ENCODE measurements at regions not wholly inside any gene's neighbourhood (a gene's known extent, or its start where the extent isn't known, plus 50 kb on each side); places are given as distances from the start of the nearest gene placed in this dataset.

DNA sequence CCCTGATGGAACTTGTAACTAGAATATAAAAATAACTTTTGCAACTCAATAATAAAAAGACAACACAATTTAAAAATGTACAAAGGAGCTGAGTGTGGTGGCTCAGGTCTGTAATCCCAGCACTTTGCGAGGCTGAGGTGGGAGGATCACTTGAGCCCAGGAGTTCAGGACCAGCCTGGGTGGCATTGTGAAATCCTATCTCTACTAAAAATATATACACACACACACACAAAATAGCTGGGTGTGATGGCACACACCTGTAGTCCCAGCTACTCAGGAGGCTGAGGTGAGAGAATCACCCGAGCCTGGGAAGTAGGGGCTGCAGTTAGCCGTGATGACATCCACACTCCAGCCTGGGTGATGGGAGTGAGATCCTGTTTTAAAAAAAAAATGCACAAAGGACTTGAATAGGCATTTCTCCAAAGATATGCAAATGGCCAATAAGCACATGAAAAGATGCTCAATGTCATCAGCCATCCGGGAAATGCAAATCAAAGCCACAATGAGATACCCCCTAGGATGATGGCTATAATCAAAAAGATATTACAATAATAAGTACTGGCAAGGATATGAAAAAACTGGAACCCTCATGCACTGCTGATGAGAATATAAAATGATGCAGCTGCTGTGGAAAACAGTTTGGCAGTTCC, 59.8 kb upstream of the SEPTIN5 start:
- POLR2A ChIA-PET, result no interaction called here
- Mint-ChIP-seq H3K36me3 (ENCODE audit: insufficient read depth, unreplicated experiment) (no peaks in the 10 kb centered on the region), H3K4me3 (ENCODE audit: unreplicated experiment) (no peak overlapping the region), H3K9me3 (ENCODE audit: unreplicated experiment) (peaks cover 13% of the 10 kb centered on the region), H3K27ac (ENCODE audit: unreplicated experiment) (no peak overlapping the region), H3K27me3 (ENCODE audit: insufficient read depth, unreplicated experiment) (peaks cover 2% of the 10 kb centered on the region), H3K4me1 (ENCODE audit: low read depth, unreplicated experiment) (no peaks in the 10 kb centered on the region)
- no peak for TF ChIP-seq CTCF (IDR thresholded peaks at IDR 0.05; ENCODE audit: insufficient read depth in 1 of 2, low read depth in 1 of 2, low read length in 1 of 2, severe bottlenecking in 1 of 2, unreplicated experiment in 1 of 2)
- H3K27me3 ChIP-seq (replicated peaks; ENCODE audit: control insufficient read depth, insufficient read depth, low read length), result no peaks in the 10 kb centered on the region
- BruUV-seq (replicated peaks), result no TSS peak
- no peaks in the 10 kb centered on the region for H3K4me1 ChIP-seq
- intact Hi-C loops (cut with micrococcal nuclease; ENCODE audit: unreplicated experiment), result no loop called here
- H3K9me3 ChIP-seq, result peaks cover 3% of the 10 kb centered on the region
- no peak for DNase-seq
- CTCF ChIA-PET, result interaction anchor here (0.7 kb wide), 1 partner anchor 92 kb away, joined by 3 read pairs; no protein-coding TSS in a partner anchor
- H3K4me3 ChIP-seq (ENCODE audit: low read depth, low read length), result no peak overlapping the region
- no peaks in the 10 kb centered on the region for H3K36me3 ChIP-seq (ENCODE audit: control insufficient read depth, insufficient read depth, low read length)

- Mint-ChIP-seq H3K27me3 (ENCODE audit: insufficient read depth, unreplicated experiment) (peaks cover 2% of the 10 kb centered on the region), H3K4me1 (ENCODE audit: low read depth, unreplicated experiment) (no peaks in the 10 kb centered on the region), H3K4me3 (ENCODE audit: unreplicated experiment) (no peak overlapping the region), H3K9me3 (ENCODE audit: unreplicated experiment) (peaks cover 4% of the 10 kb centered on the region), H3K27ac (ENCODE audit: unreplicated experiment) (no peak overlapping the region), H3K36me3 (ENCODE audit: insufficient read depth, unreplicated experiment) (no peaks in the 10 kb centered on the region)
- Histone ChIP-seq H3K27me3 (replicated peaks; ENCODE audit: control insufficient read depth, insufficient read depth, low read length) (no peaks in the 10 kb centered on the region), H3K36me3 (ENCODE audit: control insufficient read depth, insufficient read depth, low read length) (no peaks in the 10 kb centered on the region), H3K4me3 (ENCODE audit: low read depth, low read length) (no peak overlapping the region), H3K9me3 (peaks cover 2% of the 10 kb centered on the region; the same call in 1 of the 2 replicates), H3K4me1 (no peaks in the 10 kb centered on the region)
- intact Hi-C loops (cut with micrococcal nuclease; ENCODE audit: unreplicated experiment), result no loop called here
- no peak for TF ChIP-seq CTCF (IDR thresholded peaks at IDR 0.05; ENCODE audit: insufficient read depth in 1 of 2, low read depth in 1 of 2, low read length in 1 of 2, severe bottlenecking in 1 of 2, unreplicated experiment in 1 of 2)
- no peak for DNase-seq
- ChIA-PET CTCF (no interaction called here), POLR2A (no interaction called here)
- BruUV-seq (replicated peaks), result no TSS peak
Measured at GRCh38 chr22:19655399-19655798, 58.9 kb upstream of the SEPTIN5 start.

GRCh38 chr22:19656541-19657251, 57.6 kb upstream of the SEPTIN5 start:
- no peaks in the 10 kb centered on the region for H3K36me3 ChIP-seq (ENCODE audit: control insufficient read depth, insufficient read depth, low read length)
- no peak for DNase-seq
- H3K4me1 ChIP-seq, result no peaks in the 10 kb centered on the region
- ChIA-PET POLR2A (no interaction called here), CTCF (no interaction called here)
- BruUV-seq (replicated peaks), result no TSS peak
- Mint-ChIP-seq H3K36me3 (ENCODE audit: insufficient read depth, unreplicated experiment) (no peaks in the 10 kb centered on the region), H3K4me1 (ENCODE audit: low read depth, unreplicated experiment) (no peaks in the 10 kb centered on the region), H3K9me3 (ENCODE audit: unreplicated experiment) (no peaks in the 10 kb centered on the region), H3K27me3 (ENCODE audit: insufficient read depth, unreplicated experiment) (no peaks in the 10 kb centered on the region), H3K27ac (ENCODE audit: unreplicated experiment) (no peak overlapping the region), H3K4me3 (ENCODE audit: unreplicated experiment) (no peak overlapping the region)
- H3K9me3 ChIP-seq, result no peaks in the 10 kb centered on the region
- H3K4me3 ChIP-seq (ENCODE audit: low read depth, low read length), result no peak overlapping the region
- no peak for TF ChIP-seq CTCF (IDR thresholded peaks at IDR 0.05; ENCODE audit: insufficient read depth in 1 of 2, low read depth in 1 of 2, low read length in 1 of 2, severe bottlenecking in 1 of 2, unreplicated experiment in 1 of 2)
- intact Hi-C loops (cut with micrococcal nuclease; ENCODE audit: unreplicated experiment), result no loop called here
- H3K27me3 ChIP-seq (replicated peaks; ENCODE audit: control insufficient read depth, insufficient read depth, low read length), result no peaks in the 10 kb centered on the region
